ENCODE measurements at regions not wholly inside any gene's neighbourhood (a gene's known extent, or its start where the extent isn't known, plus 50 kb on each side); places are given as distances from the start of the nearest gene placed in this dataset.

DNA sequence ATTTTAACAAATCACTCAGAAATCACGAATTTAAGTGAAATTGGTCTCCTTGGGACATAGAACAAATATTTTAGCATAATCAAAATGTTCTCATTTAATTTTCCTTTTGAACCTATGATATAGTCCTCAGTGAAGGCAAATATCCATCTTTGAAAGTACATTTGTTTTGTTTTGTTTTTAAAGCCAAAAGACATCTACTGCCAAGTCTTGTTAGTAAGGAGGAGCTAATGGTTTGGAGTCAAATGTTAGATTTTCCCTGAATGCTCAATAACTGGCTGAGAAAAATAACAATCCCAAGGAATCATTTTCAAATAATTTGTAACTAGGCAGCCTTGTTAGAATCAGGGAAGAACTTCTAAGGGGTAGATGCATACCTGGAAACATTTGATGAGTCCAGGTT, 302.9 kb upstream of the MAF start:
- no peak overlapping the region for H3K27ac ChIP-seq
- 53 to 60% methylated on average over 1 of the region's 1 CpG for WGBS, 2 donors
- DNase-seq (no peak), ATAC-seq (no peak)
- no peaks in the 10 kb centered on the region for H3K27me3 ChIP-seq
- no peaks in the 10 kb centered on the region for H3K9me3 ChIP-seq
- H3K4me3 ChIP-seq = no peak overlapping the region
- H3K36me3 ChIP-seq (replicated peaks in 1 of 2; ENCODE audit: insufficient read depth in 1 of 2, low read depth in 2 of 2) = no peaks in the 10 kb centered on the region
- intact Hi-C loops (cut with DNase I) = no loop called here
- H3K4me1 ChIP-seq = no peaks in the 10 kb centered on the region
- TF ChIP-seq, protein P1, sequence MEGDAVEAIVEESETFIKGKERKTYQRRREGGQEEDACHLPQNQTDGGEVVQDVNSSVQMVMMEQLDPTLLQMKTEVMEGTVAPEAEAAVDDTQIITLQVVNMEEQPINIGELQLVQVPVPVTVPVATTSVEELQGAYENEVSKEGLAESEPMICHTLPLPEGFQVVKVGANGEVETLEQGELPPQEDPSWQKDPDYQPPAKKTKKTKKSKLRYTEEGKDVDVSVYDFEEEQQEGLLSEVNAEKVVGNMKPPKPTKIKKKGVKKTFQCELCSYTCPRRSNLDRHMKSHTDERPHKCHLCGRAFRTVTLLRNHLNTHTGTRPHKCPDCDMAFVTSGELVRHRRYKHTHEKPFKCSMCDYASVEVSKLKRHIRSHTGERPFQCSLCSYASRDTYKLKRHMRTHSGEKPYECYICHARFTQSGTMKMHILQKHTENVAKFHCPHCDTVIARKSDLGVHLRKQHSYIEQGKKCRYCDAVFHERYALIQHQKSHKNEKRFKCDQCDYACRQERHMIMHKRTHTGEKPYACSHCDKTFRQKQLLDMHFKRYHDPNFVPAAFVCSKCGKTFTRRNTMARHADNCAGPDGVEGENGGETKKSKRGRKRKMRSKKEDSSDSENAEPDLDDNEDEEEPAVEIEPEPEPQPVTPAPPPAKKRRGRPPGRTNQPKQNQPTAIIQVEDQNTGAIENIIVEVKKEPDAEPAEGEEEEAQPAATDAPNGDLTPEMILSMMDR (IDR thresholded peaks at IDR 0.05) = no peak
- TF ChIP-seq POLR2A (IDR thresholded peaks at IDR 0.05) = no peak

DNA sequence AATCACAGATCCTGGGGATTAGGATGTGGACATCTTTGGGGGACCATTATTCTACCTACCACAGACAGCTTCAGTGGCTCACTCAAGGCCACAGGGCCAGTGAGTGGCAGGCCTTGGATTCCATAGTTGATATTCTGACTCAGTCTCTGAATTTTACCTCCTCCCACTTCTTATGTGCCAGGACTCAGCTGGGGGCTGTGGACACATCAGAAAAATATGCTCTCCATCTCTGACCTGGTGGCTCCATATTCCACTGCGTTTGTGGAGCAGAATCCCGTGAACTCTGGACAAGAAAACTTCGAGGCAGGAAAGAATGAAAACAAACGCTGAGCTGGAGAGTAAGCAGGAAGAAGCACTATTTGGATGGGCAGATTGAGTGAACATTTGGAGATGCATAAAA, 301.8 kb upstream of the MAF start:
- Histone ChIP-seq H3K27ac (no peak overlapping the region), H3K27me3 (no peaks in the 10 kb centered on the region), H3K4me3 (no peak overlapping the region), H3K9me3 (no peaks in the 10 kb centered on the region), H3K36me3 (replicated peaks in 1 of 2; ENCODE audit: insufficient read depth in 1 of 2, low read depth in 2 of 2) (no peaks in the 10 kb centered on the region), H3K4me1 (no peaks in the 10 kb centered on the region)
- ATAC-seq (no peak), DNase-seq (no peak)
- WGBS, 2 donors = 74 to 75% methylated on average over 4 of the region's 4 CpGs
- no peak for TF ChIP-seq POLR2A (IDR thresholded peaks at IDR 0.05)
- TF ChIP-seq, protein P1 (IDR thresholded peaks at IDR 0.05) = no peak
- intact Hi-C loops (cut with DNase I) = no loop called here

DNA sequence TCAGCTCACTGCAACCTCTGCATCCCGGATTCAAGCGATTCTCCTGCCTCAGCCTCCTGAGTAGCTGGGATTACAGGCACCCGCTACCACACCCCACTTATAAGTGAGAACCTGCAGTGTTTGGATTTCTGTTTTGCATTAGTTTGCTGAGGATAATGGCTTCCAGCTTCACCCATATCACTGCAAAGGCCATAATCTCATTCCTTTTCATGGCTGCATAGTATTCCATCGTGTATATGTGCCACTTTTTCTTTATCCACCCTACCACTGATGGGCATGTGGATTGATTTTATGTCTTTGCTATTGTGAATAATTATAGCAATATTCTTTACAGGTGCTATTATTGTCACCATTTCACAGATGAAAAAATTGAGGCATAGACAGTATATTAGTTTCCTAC, 301.0 kb upstream of the MAF start:
- no peaks in the 10 kb centered on the region for H3K36me3 ChIP-seq (replicated peaks in 1 of 2; ENCODE audit: insufficient read depth in 1 of 2, low read depth in 2 of 2)
- DNase-seq = no peak
- H3K27me3 ChIP-seq = no peaks in the 10 kb centered on the region
- H3K4me1 ChIP-seq = no peaks in the 10 kb centered on the region
- no peak overlapping the region for H3K27ac ChIP-seq
- WGBS, 2 donors = 79 to 80% methylated on average over 4 of the region's 4 CpGs
- no peak overlapping the region for H3K4me3 ChIP-seq
- H3K9me3 ChIP-seq = no peaks in the 10 kb centered on the region
- TF ChIP-seq POLR2A (IDR thresholded peaks at IDR 0.05) = no peak
- TF ChIP-seq, protein P1 (IDR thresholded peaks at IDR 0.05) = no peak
- ATAC-seq = no peak
- intact Hi-C loops (cut with DNase I) = no loop called here

DNA sequence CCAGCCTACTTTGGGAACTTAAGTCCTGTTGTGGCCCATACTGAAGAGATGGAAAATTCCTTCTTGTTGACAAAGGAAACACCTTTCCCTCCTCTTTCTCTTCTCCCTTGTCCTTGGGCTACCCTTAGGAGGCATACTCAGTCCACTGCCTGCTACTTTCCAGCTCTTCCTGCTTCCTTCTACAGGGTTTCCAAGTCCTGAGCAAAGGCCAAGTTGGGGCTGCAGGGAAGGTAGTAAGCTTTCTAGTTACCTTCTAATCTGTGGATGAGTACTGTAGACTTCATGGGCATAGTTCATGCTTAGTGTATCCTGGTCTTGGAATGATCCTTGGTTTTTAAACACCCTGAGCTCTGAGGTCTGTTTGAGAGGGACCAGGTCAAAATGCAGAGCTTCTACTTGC, 299.2 kb upstream of the MAF start:
- Histone ChIP-seq H3K27me3 (no peaks in the 10 kb centered on the region), H3K27ac (no peak overlapping the region), H3K9me3 (no peaks in the 10 kb centered on the region), H3K4me3 (no peak overlapping the region), H3K4me1 (no peaks in the 10 kb centered on the region), H3K36me3 (replicated peaks in 1 of 2; ENCODE audit: insufficient read depth in 1 of 2, low read depth in 2 of 2) (no peaks in the 10 kb centered on the region)
- intact Hi-C loops (cut with DNase I) = no loop called here
- no peak for DNase-seq
- TF ChIP-seq, protein P1 (IDR thresholded peaks at IDR 0.05) = no peak
- TF ChIP-seq POLR2A (IDR thresholded peaks at IDR 0.05) = no peak
- no peak for ATAC-seq

DNA sequence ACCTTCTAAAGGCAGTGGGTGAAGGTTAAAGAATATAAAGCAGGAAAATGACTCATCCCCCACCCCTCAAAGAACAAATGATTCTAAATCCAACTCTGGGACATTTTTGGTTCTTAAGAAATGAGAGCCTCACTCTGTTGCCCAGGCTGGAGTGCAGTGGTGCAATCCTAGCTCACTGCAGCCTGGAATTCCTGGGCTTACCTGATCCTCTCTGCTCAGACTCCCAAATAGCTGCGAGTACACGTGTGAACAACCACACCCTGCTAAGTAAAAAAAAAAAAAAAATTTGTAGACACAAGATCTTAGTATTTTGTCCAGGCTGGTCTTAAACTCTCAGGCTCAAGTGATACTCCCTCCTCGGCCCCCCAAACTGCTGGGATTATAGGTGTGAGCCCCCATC, 298.8 kb upstream of the MAF start:
- ATAC-seq (no peak), DNase-seq (no peak)
- TF ChIP-seq, protein P1 (IDR thresholded peaks at IDR 0.05) = no peak
- TF ChIP-seq POLR2A (IDR thresholded peaks at IDR 0.05) = no peak
- Histone ChIP-seq H3K36me3 (replicated peaks in 1 of 2; ENCODE audit: insufficient read depth in 1 of 2, low read depth in 2 of 2) (no peaks in the 10 kb centered on the region), H3K27ac (no peak overlapping the region), H3K9me3 (no peaks in the 10 kb centered on the region), H3K4me1 (no peaks in the 10 kb centered on the region), H3K27me3 (no peaks in the 10 kb centered on the region), H3K4me3 (no peak overlapping the region)
- intact Hi-C loops (cut with DNase I) = no loop called here
- 77% methylated on average over 3 of the region's 3 CpGs for WGBS, 2 donors
